HG02798 (cell line): ENCODE measurements at regions not wholly inside any gene's neighbourhood (a gene's known extent, or its start where the extent isn't known, plus 50 kb on each side); places are given as distances from the start of the nearest gene placed in this dataset.

Experiments used
- ATAC-seq: cut with Tn5 transposase; IDR thresholded peaks from one replicate; pipeline ENCODE4 v1.9.1; 2021; ENCODE audit warnings: mild to moderate bottlenecking; ENCODE audit not compliant: unreplicated experiment, poor library complexity

GRCh38 chr1:221812905-221813597 is 71.2 kb upstream of the DUSP10 start:
- no peak for ATAC-seq

DNA sequence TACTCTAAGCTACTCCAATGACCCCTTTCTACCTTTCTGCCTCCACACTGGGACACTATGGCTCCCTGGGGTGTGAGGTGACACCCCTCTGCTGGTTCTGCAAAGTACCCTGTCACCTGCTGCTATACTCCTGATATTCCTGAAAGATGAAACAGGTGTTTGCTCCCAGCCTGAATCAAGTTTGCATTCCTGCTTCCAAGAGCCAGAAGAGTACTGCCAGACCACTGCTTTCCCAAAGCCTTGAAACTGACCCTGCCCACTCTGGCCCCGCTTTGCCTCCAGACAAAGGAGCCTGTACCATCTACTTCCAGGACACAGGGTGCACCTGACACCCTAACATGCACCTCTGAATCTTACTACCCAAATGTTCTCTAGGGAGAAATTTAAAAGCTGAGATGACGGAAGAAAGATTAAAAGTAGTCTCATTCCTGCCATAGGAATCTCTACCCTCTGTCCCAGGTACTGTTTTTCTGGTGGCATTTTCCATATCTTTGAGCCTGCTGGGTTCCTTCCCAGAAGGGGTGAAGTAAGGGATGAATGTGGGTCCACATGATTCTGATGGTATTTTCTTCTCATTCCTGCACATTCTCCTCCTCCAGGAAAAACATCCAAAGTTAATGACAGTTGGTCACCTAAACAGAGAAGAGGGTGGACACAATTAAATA is 70.3 kb upstream of the DUSP10 start:
- no peak for ATAC-seq

DNA sequence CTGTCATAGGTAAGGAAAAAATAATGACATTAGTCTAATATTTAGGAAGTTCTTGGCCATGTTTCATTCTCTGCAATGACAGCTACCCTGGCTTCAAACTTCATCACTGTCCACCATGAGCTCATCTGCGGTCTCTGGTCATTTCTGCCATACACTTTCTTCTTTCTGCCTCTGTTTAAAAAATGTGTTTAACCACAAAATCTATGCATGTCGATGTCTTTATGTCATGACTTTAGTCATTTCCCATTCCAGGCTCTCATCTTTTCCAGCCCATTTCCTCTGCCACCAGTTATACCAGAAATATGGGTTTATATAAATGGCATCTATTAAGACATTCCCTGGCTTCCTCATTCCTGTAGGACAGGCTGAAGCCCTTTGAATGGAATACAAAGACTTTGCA is 68.5 kb upstream of the DUSP10 start:
- no peak for ATAC-seq

DNA sequence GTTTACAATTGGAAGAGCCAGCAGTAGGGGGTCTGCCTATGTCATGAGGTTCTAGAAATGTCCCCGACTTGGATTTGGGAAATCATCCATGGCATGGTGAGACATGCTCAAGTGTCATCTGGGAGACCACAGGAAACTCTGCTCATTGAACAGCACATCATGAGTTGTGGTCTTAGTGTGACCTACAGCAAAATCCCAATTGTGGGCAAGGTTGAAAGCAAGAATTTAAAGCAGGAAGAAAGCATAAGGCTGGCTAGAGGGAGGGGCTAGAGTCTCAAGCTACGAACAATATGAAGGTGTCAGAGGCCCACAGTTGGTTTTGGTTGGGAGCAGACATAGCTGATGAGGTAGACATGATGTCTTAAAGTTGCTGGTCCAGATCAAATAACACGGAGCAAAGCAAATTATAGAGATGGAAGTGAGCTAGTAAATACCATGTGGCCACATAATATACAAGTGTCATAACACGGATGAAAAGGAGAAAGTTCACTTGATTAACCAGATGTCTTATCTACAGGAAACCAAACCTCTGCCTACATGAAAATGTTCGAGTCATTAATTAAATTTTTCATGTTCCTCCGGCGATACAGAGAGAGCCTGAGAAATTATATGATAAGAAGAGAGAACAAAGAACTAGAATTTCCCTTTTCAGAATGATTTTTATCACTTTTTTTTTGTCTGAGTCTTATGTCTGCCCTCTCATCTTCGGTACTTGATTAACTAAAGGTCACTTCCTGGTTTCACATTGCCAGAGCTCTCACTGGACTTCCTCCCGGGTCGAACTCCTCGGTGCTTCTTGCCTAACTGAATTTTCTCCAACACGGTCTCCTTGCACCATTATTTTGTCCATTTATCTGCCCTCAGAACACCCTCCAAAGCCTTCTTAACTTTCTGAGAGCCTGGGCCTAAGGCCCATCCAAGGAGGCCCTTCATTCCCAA is 67.5 kb upstream of the DUSP10 start:
- ATAC-seq: no peak

DNA sequence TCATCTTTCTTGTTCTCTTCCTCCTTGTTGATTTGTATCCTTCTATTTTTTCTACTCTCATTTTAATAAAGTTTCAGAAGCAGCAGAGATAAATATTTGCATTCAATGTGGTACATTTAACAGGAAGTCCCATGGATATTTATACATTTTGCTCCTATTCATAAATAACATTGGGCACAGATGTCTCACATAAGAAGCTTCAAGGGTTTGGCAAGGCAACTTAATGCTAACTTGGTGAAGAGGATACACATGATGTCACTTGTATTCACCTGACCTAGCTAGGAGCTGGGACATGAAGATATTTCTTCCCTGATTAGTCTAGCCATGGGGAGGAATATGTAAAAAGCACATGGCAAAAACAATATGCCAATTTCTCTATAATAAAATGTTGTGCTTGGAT is 65.1 kb upstream of the DUSP10 start:
- ATAC-seq: no peak

DNA sequence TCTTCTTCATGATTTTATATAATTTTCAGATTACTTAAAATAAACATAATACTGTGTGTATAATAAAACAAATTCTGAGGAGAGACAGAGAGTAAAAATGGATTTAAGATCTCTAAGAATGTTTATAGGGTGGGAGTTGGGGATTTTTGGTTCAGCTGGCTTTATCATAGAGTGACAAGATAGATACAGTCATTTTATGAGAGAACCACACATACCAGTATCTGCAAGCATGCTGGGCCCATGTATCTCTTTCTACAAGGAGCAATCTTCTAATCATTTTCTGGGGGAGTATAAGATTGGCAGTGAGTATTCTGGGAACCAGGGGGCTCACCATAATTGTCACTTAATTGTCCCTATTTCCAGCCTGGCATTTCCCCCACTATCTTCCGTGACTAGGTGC is 64.3 kb upstream of the DUSP10 start:
- no peak for ATAC-seq

DNA sequence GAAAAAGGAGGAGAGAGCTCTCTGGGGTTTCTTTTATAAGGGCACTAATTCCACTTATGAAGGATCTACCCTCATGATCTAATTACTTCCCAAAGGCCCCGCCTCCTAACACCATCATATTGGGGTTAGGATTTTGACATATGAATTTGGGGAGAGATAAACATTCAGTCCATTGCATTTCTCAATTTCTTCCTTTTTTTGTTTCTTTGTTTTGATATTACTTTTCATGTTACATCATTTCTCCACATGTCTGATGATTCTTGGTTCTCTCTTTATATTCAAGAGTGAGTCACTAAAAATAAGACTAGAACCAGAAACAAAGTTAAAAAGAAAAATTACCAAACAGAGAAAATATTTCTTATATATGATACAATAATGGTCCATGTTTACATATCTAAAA is 63.2 kb upstream of the DUSP10 start:
- ATAC-seq: no peak

DNA sequence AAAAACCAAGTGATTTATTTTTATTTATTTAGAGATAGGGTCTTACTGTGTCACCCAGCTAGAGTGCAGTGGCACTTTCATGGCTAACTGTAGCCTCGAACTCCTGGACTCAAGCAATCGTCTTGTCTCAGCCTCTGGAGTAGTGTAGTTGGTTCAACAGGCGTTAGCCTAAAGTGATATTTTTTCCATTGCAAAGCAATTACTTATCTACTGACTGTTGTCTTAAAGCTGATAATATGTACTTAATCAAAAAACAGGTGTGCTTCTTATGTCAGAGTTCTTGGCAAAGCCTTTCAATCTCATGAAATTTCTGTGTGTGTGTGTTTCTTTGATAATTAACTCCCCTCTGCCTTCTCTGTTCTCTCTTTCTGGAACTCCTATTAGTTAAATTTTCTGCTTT is 62.4 kb upstream of the DUSP10 start:
- no peak for ATAC-seq

GRCh38 chr1:221801773-221802516 is 60.1 kb upstream of the DUSP10 start:
- ATAC-seq: no peak

DNA sequence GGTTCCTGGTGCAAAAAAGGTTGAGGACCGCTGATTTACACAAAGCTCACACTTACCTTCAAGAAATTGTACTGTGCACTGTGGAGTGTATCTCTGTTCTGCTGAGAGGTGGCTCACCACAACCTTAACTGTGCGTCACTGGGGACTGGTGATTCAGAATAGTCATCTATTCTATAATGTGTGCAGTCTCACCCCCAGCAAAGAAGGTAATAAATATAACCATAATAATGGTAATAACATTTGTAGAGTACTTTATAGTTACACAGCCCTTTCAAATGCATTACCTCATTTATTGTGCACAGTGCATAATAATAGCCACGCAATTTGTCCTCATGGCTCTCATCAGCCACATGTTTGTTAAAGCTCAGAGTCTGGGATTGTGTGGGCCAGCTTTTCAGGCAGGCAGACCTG is 59.4 kb upstream of the DUSP10 start:
- ATAC-seq: no peak

DNA sequence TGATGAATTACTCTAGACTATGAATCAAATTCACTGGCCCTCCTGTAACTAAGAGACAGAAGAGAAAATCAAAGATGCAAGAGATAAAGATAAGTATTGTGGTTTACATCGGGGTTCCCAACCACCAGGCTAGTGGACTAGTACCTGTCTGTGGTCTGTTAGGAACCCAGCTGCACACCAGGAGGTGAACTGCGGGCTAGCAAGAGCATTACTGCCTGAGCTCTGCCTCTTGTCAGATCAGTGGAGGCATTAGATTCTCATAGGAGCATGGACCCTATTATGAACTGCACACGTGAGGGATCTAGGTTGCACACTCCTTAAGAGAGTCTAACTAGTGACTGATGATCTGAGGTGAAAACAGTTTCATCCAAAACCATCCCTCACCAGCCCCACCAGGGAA is 58.9 kb upstream of the DUSP10 start:
- no peak for ATAC-seq

DNA sequence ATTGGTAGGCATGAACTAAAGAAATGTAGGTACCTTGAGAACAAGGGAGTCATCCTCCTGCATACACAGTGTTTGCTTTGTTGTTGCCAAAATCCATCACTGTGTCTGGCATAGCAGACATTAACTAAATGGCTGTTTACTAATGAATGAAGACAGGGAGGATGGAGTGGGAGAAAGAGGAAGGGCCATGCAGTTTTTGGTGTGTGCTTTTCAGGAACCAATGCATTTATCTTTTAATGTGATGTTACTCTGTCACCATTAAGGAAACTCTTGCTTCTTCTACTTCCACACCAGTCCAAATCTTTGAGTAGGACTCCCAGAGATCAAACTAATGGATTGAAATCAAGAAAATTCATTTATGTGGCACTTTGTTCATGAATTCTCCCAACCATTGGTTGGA is 55.6 kb upstream of the DUSP10 start:
- no peak for ATAC-seq

DNA sequence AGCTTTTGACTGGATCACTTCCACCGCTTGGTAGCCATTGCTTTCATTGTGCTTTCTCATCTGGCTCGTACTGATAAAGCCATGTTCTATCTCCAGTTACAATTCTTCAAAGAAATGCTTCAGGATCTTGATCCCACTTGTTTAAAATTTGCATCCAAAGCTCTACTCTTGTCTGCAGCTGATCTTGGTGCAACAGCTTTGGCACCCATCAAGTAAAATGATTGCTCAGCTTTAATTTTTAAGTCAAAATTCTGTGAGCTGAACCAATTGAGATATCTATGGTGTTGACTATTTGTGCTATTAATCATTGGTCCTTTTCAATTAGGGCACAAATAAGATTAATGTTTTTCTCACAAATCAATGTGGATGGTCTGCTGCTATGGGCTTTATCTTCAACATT is 54.8 kb upstream of the DUSP10 start:
- ATAC-seq: no peak

GRCh38 chr1:221795380-221795779 is 53.5 kb upstream of the DUSP10 start:
- ATAC-seq: no peak

- no peak for ATAC-seq
Measured at GRCh38 chr1:221794935-221795334, 53.0 kb upstream of the DUSP10 start.

DNA sequence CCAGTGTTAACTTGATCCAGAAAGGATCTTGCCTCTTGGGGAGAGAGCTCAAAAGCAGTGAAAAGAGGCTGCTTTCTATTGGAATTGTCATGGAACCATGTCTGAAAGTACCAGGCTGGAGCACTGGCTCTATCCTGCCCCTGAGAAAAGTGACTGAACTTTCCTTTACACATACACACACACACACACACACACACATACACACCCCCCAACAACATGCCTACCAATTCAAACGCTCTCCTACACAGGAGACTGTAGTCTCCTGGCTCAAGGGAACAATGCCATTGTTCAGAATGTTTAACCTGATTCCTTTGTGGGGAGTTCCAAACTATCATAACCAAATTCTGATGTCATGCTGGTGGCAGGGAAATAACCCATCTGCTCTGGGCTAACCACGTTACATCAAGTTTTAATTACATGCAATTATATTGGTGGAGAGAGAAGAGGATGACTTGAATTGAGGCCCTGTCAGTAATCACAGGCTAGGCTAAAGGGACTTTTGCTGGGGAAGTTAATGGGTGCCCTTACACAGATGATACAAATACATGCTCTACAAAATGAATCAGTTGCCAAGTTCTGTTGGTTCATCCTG is 52.3 kb upstream of the DUSP10 start:
- ATAC-seq: peak; percentile 59

- ATAC-seq: peak; percentile 83
Measured at GRCh38 chr1:221793439-221794078, 51.7 kb upstream of the DUSP10 start.

- ATAC-seq: no peak
Measured at GRCh38 chr1:221791846-221792245, 50.0 kb upstream of the DUSP10 start.
